Activated T-cell treated with anti-CD3 and anti-CD28 coated beads for 4 hours (primary cell): ENCODE measurements at regions not wholly inside any gene's neighbourhood (a gene's known extent, or its start where the extent isn't known, plus 50 kb on each side); places are given as distances from the start of the nearest gene placed in this dataset.

Source experiments
- DNase-seq: peaks from one replicate; pipeline ENCODE4 v3.0.0-alpha.2; 2020

DNA sequence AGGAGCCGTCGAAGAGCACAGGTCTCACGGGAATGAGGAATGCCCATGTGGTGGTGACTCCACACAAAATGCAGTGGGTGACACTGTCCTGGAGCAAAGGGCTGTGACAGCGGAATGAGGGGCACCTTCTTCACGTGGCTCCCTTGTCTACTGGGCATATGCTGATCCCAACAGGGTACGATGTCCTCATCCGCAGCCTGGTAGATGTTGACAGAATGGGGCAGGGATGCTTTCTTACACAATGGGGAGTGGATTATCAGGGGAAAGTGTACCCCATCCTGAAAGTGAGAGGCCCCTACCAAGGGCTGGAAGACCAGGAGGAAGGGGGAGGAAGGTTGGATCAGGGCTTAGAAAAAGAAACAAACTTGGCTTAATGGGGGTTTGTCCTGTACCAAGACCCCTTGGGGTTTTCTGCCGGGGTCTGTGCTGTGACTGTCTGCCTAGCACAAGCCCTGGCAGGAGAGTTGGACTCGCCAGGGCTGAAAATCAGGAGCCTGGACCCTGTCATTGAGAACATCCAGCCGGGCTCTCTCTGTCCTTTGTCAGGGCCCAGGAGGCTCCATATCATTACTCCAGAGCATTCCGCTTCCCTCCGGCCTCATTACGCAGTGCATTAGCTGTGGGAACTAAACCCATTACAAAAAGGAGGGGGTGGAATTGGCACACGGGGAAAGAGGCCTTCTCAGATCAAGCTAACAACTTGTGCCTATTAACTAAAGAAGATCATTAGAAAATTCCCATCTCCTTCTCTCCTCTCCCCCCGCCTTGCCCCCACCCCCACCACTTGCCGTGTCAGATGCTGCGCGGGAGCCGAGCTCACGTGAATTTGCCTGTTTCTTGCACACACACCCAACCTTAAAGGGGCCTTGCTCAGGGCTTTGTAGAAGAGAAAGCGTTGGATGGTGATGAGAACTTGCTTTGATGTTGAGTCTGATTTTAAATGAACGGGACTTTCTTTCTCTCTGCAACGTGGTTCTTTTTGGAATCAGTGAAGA, 171.8 kb upstream of the PARP11 start:
- DNase-seq = no peak

GRCh38 chr12:4044101-4044500, 170.9 kb upstream of the PARP11 start:
- DNase-seq = no peak

- no peak for DNase-seq
These were observed 168.1 kb upstream of the PARP11 start for GRCh38 chr12:4041187-4041885.

GRCh38 chr12:4039931-4040330, 166.7 kb upstream of the PARP11 start:
- no peak for DNase-seq

DNA sequence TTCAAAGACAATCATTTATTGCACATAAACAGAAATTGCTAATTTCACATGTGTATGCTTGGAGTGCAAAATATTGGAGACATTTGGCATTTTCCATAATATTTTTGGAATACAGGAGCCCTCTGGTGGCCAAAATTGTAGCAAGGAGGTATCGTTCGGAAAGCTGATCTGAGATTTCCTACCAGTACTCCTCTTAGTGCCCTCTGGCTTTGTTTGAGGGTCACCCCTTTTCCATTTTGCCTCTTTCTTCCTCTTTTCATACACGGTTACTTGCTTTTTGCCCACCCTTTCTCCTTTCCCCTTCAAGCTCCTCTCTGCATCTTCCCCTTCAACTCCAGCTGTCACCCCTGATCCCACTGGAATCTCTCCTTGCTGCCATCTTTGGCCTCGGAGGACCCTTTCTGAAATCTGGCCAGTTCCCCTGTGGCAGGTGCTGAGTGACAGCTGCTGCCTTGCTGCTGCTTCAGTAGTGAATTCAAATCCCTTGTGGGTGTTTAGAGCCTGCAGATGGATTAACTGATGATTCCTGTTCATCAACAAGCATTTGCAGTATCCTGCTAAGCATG, 164.6 kb upstream of the PARP11 start:
- DNase-seq = peak; percentile 23

DNA sequence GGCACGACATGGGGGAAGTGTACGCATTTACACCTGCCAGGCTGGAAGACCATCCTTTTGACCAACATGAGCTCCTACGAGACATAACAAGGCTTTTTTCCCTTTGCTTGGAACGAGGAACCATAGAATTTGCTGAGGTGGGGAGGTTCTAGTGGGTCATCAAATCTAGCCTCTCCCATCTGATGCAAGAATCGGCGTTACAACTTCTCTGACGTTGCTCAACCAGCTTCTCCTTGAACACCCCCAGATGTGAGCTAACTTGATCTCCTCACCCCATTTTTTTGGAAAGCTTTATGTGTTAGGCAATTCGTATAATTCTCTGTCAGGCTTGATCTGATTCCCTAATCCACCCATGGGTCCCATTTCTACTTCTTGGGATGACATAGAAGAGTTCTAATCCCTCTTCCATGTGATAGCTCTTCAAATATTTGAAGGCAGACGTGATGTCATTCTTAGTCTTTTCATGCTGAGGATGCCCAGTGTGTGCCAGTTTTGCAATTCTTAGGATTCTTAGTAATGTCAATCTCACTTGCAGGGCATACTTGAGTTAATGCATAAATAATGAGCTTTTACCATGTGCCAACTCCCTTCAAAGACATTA, 163.6 kb upstream of the PARP11 start:
- no peak for DNase-seq

GRCh38 chr12:4034921-4035320, 161.7 kb upstream of the PARP11 start:
- DNase-seq = no peak

DNA sequence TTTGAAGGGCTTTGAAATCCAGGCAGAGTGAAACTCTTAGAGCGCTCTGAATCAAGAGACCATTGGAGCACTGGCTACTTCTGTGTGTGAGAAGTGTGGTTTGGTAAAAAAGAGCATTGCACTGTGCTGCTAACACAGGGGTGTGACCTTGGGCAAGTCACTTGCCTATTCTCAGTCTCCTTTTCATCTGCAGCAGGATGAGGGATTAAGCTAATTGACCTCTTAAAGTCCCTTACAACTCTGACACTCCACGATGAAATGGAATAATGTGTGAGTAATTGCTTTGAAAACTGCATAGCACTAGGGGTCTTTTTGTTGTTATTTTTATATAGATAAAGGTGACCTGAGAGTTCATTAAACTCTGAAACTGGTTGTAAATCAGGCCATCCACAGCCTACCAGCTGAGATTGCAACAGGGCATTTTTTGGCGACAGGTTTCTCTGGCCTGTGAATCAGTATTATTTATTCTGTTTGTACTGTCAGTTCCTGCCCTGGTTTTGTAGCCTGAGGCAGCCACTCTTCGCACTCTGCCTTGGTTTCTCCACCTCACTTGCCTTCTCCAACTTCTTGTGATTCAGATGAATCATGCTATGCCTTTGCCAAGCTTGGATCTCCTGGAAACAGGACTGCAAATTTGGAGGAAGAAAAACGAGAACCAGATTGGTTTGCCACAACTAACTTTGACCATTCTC, 159.9 kb upstream of the PARP11 start:
- no peak for DNase-seq

DNA sequence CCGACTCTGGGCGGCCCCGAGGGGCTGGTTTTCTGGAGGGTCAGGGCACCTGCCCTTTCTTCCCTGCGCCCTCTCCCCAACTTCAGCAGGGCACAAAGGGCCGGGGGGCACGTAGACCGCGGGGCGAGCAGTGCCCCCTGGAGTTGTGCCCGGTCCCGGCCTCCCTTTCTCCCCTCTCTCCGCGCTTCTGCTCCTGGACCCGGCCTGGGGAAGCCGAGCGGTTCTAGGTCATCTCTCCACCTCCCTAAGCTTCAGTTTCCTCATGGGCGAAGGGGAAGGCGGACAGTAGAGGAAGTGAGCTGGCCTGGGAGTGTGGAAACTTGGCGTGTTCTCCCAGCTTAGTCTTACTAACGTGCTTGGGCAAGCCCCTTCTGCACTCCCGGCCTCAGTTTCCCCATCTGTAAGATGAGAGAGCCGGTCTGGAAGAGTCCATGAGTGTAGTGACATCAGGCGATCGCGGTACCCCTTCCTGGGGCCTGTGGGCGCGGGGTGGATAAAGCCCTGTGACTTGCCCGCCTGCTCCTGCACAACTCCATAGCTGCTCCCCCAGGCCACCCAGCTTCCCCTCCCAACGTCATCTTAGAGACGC, 158.6 kb upstream of the PARP11 start:
- no peak for DNase-seq

DNA sequence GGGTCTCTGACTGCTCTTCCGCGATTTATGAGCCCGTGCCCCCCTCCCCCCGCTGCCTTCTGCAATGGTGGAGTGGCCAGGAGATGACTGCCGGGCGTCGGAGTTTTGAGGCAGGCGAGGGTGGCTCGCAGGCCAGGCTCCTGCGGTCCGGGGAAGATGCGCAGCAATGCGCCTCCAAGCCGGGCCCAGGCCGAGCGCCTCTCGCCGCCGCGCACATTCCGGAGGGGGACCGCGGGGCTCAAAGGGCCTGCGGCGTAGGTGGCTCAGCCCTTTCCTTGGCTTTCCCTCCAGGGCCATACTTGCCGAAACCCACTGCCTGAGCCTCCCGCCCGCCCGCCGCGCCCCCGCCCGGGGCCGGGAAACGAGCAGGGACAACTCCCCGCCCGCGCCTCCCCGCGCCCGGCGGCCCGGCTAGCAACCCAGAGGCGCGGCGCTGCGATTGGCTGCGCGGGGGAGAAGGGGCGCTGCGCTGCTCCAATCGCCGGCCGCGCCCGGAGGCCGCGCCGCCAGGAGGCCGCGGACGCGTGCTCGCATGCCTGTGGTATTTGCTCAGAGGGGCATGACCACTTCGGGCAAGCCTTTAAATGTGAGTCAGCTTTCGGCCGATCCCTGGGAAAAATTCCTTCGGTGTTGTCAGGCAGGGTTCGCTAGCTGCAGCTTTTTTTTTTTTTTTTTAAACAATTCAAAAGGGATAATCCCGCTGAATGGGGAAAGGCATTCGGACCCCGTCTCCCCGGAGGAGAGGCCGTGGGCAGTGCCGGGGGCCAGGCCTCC, 157.9 kb upstream of the PARP11 start:
- peak; percentile 56 for DNase-seq

- DNase-seq = peak; percentile 82
These were observed 154.2 kb upstream of the PARP11 start for GRCh38 chr12:4027412-4027811.

- DNase-seq = no peak
These were observed 153.3 kb upstream of the PARP11 start for GRCh38 chr12:4026517-4026916.

GRCh38 chr12:4026020-4026358, 152.8 kb upstream of the PARP11 start:
- DNase-seq = no peak

DNA sequence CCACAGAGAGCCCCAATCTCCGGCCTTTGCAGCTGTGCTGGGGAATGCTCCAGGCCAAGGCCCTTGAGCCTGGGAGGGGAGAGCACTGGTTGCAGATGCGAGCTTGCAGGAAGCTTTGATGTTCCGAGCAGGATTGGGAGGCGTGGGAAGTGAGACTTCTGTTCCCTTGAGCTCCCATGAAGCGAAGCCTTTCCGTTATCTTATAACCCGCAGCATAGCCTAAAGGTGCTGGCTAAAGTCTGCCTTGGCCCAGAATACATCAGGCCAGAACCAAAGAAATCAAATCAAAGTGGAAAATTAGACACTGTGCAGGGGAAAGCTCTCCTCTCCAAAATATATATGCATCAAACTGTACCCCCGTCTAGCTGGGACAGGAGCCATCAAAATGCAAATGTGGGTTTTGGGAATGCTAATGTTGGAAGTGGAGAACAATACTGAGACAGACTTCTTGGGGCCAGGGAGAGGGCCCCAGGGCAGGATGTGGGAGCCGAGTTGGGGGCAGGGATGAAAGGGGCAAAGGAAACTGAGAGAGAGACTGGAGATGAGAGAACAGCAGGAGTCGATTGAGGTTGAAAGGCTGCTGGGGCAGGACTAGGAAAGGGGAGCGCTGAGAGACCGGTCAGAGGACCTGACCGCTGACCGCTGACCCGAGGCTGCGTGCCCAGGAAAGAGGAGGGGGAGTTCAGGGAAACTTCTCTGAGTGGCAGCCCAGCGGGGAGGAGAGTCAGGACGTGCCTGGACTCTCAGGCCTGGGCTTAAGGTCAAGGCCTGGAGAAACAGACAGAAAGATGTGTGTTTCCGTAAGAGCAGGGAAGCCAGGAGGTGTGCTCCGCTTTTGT, 152.2 kb upstream of the PARP11 start:
- no peak for DNase-seq

DNA sequence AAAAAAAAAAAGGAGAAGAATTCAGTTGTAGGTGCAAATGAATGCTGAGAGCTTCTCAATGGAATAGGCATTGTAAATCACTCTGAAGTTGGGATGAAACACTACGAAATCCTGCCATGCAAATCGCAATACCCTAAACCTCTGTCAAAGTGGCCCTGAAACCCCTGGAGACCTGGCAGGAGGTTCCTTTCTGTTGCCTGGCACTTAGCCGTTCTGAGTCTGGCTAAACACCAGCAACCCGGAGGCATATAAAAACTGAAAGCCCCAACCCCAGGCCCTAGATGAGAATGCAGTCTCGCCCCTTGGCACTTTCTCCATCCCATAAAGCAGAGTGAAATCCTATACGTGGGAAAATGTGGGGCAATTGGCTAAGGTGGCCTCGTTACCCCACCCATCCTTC, 151.5 kb upstream of the PARP11 start:
- DNase-seq = no peak

GRCh38 chr12:4015225-4016091, 142.3 kb upstream of the PARP11 start:
- DNase-seq = no peak

DNA sequence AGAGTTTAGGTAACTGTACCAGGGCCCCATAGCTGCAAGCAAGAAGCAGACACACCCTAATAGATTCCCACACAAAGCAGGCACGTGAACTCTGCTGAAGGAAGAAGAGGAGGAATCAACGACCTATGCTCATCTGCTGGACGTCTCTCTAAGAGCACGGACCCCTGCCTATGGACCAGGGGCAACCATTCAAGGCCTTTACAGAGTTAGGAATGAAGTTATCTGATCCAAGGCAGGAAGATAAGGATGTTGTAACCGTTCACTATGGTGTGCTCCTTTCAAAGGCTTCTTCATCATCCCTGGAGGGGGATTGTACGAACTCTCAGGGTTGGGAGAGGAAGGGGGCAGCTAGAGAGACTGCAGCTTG, 141.6 kb upstream of the PARP11 start:
- DNase-seq = no peak

DNA sequence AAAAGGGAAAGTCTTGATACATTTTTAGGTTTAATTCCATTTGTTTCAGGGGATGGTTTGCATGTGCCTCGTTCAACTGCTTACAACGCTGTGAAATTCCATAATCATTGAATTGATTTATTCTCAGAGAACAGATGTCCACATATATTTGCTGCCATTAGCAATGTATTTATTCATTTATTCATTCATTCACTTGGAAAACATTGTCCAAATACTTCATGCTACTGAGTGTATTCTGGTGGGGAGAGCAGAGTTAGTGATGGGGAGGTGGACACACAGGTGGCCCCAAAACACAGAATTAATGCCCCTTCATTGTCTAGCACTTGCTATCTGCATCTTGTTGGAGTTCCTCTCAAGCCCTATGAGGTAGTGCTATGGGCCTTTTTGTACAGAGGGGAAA, 141.2 kb upstream of the PARP11 start:
- no peak for DNase-seq
